Body of pancreas (tissue), 4 donors: ENCODE measurements at regions not wholly inside any gene's neighbourhood (a gene's known extent, or its start where the extent isn't known, plus 50 kb on each side); places are given as distances from the start of the nearest gene placed in this dataset.

Experiments
- POLR2A ChIP-seq, 3 donors: fragments of 450-650 bp; IDR thresholded peaks; one replicate each; pipeline ENCODE4 v1.6.1; 2016; ENCODE audit warnings: antibody characterized with exemption in 3 of 3, mild to moderate bottlenecking in 2 of 3
- TF ChIP-seq, protein P1 (sequence below), 7 experiments: fragments of 450-650 bp in 4 of 7; fragments of 200-600 bp in 3 of 7; sonication (generic) in 3 of 7; IDR thresholded peaks; one replicate each; pipeline ENCODE4 v1.5.1; 2016 to 2019; ENCODE audit warnings: antibody characterized with exemption in 7 of 7

DNA sequence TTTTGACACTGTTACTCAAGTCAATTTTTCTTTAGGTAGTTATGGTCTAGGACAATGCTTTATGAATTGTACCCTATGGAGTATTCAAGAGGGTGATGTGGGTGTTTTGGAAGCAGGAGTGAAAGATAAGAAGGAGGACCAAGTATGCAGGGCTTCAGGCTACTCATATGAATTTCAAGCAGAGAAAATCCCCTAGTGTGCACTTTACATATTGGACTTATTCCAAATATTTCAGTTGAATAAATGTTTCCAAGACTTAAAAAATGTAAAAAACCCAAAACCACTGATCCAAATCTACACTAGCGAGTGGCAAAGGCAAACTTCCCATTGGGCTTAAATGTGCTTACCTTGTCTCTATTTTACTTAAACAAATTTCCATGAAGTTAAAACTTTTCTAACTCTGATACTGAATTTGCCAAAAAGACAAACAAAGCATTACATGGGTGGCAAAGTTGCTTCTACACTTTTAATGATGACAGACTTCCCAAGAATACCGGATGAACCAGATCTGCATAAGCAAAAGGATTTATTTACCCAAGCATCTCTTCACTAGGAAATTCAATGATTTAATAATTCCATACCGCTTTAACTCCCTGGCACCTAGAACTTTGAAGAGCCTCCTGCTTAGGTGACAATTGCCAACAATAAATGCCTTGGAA, 1233.5 kb upstream of the NXPH2 start:
- TF ChIP-seq, protein P1, sequence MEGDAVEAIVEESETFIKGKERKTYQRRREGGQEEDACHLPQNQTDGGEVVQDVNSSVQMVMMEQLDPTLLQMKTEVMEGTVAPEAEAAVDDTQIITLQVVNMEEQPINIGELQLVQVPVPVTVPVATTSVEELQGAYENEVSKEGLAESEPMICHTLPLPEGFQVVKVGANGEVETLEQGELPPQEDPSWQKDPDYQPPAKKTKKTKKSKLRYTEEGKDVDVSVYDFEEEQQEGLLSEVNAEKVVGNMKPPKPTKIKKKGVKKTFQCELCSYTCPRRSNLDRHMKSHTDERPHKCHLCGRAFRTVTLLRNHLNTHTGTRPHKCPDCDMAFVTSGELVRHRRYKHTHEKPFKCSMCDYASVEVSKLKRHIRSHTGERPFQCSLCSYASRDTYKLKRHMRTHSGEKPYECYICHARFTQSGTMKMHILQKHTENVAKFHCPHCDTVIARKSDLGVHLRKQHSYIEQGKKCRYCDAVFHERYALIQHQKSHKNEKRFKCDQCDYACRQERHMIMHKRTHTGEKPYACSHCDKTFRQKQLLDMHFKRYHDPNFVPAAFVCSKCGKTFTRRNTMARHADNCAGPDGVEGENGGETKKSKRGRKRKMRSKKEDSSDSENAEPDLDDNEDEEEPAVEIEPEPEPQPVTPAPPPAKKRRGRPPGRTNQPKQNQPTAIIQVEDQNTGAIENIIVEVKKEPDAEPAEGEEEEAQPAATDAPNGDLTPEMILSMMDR (IDR thresholded peaks at IDR 0.05), result no peak
- TF ChIP-seq POLR2A (IDR thresholded peaks at IDR 0.05), result no peak
